GM18868 (cell line): ENCODE measurements at regions not wholly inside any gene's neighbourhood (a gene's known extent, or its start where the extent isn't known, plus 50 kb on each side); places are given as distances from the start of the nearest gene placed in this dataset.
"Not testable (repeated sequence)": the region's sequence is repeated elsewhere in the genome, so short reads cannot be mapped to it uniquely, and the experiment has no call there.

Experiments
- ATAC-seq: cut with Tn5 transposase; IDR thresholded peaks from one replicate; pipeline ENCODE4 v1.9.1; 2021; ENCODE audit warnings: mild to moderate bottlenecking, moderate library complexity; ENCODE audit not compliant: unreplicated experiment

GRCh38 chr14:86363576-86363975 lies 833.6 kb downstream of the FLRT2 start:
- ATAC-seq = no peak

GRCh38 chr14:86363047-86363446 lies 833.1 kb downstream of the FLRT2 start:
- ATAC-seq = no peak

GRCh38 chr14:86357876-86358275 lies 827.9 kb downstream of the FLRT2 start:
- no peak for ATAC-seq

GRCh38 chr14:86357119-86357518 lies 827.2 kb downstream of the FLRT2 start:
- ATAC-seq = no peak

GRCh38 chr14:86346818-86347384 lies 817.0 kb downstream of the FLRT2 start:
- ATAC-seq = no peak

GRCh38 chr14:86334355-86334754 lies 804.4 kb downstream of the FLRT2 start:
- ATAC-seq = no peak

GRCh38 chr14:86333493-86333892 lies 803.5 kb downstream of the FLRT2 start:
- ATAC-seq = no peak

GRCh38 chr14:86331341-86331740 lies 801.4 kb downstream of the FLRT2 start:
- no peak for ATAC-seq

- no peak for ATAC-seq
Observed at GRCh38 chr14:86321151-86321550, 791.2 kb downstream of the FLRT2 start.

- ATAC-seq = not testable (repeated sequence)
Observed at GRCh38 chr14:86312154-86312665, 782.3 kb downstream of the FLRT2 start.

- no peak for ATAC-seq
Observed at GRCh38 chr14:86311151-86311550, 781.2 kb downstream of the FLRT2 start.

- ATAC-seq = no peak
Observed at GRCh38 chr14:86310611-86311010, 780.7 kb downstream of the FLRT2 start.

- no peak for ATAC-seq
Observed at GRCh38 chr14:86310148-86310547, 780.2 kb downstream of the FLRT2 start.

- no peak for ATAC-seq
Observed at GRCh38 chr14:86305058-86305457, 775.1 kb downstream of the FLRT2 start.

GRCh38 chr14:86299994-86300393 lies 770.0 kb downstream of the FLRT2 start:
- no peak for ATAC-seq

GRCh38 chr14:86296173-86296572 lies 766.2 kb downstream of the FLRT2 start:
- no peak for ATAC-seq

- ATAC-seq = no peak
Observed at GRCh38 chr14:86288336-86288735, 758.4 kb downstream of the FLRT2 start.

- no peak for ATAC-seq
Observed at GRCh38 chr14:86279405-86279804, 749.5 kb downstream of the FLRT2 start.

- ATAC-seq = no peak
Observed at GRCh38 chr14:86257973-86258372, 728.0 kb downstream of the FLRT2 start.

- peak; percentile 99 for ATAC-seq
Observed at GRCh38 chr14:86243158-86243557, 713.2 kb downstream of the FLRT2 start.

- ATAC-seq = no peak
Observed at GRCh38 chr14:86237733-86238132, 707.8 kb downstream of the FLRT2 start.

GRCh38 chr14:86221755-86222154 lies 691.8 kb downstream of the FLRT2 start:
- no peak for ATAC-seq

GRCh38 chr14:86221000-86221399 lies 691.1 kb downstream of the FLRT2 start:
- ATAC-seq = no peak
